NCI-H526 (cell line): ENCODE measurements at regions not wholly inside any gene's neighbourhood (a gene's known extent, or its start where the extent isn't known, plus 50 kb on each side); places are given as distances from the start of the nearest gene placed in this dataset.

Experiments
- DNase-seq, 2 experiments: peaks; one replicate each; lab custom pipeline; 2025; lab: John Stamatoyannopoulos, UW

GRCh38 chr2:153420394-153420793 is 58.2 kb downstream of the RPRM start:
- DNase-seq = no peak

DNA sequence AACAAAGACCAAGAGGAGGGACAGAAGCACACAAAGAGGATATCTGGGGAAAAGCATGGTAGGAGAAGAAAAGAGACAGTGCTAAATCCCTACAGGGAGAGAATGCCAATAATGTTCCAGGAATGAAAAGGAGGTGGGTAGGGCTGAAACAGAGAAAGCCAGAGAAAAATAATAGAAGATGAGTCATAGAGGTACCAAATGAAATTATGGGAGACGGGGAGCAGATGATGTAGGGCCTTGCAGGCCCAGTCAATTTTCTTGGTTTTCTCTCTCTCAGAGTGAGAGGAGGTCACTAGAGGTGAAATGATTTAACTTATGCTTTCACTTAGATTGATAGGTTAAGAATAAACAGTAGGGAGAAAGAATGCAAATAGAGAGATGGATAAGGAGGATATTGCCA is 61.5 kb downstream of the RPRM start:
- DNase-seq = no peak

- no peak for DNase-seq
These were observed 62.5 kb downstream of the RPRM start for GRCh38 chr2:153416071-153416470.

- DNase-seq = no peak
These were observed 69.7 kb downstream of the RPRM start for GRCh38 chr2:153408710-153409385.

- no peak for DNase-seq
These were observed 73.4 kb downstream of the RPRM start for GRCh38 chr2:153405196-153405595.

- DNase-seq = peak in 1 of 2 experiments; percentile 30
These were observed 73.8 kb downstream of the RPRM start for GRCh38 chr2:153404792-153405191.

DNA sequence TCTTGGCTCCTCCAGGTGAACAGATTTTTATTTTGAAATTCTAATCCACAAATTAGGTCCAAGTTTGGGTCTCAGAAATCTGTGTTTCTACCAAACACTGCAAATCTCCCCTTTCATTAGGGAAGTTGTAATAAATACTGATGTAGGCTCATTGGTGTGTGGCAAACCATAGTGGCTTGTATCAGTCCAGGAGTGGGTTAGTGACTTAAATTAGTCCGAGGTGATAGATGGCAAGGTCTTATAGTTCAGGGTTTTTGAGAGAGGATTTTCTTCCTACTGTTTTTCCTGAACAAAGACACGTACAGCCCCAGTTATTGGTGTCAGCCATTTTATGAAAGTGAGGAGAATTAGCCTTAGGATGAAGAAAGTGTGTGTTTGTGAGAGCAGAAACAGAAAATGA is 74.6 kb downstream of the RPRM start:
- DNase-seq = peak; percentile 21 to 56

DNA sequence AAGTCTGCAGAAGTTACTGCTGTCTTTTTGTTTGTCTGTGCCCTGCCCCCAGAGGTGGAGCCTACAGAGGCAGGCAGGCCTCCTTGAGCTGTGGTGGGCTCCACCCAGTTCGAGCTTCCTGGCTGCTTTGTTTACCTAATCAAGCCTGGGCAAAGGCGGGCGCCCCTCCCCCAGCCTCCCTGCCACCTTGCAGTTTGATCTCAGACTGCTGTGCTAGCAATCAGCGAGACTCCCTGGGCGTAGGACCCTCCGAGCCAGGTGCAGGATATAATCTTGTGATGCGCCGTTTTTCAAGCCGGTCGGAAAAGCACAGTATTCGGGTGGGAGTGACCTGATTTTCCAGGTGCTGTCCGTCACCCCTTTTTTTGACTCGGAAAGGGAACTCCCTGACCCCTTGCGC is 75.2 kb downstream of the RPRM start:
- peak; percentile 53 to 74 for DNase-seq

- DNase-seq = no peak
These were observed 83.9 kb downstream of the RPRM start for GRCh38 chr2:153394686-153395085.

DNA sequence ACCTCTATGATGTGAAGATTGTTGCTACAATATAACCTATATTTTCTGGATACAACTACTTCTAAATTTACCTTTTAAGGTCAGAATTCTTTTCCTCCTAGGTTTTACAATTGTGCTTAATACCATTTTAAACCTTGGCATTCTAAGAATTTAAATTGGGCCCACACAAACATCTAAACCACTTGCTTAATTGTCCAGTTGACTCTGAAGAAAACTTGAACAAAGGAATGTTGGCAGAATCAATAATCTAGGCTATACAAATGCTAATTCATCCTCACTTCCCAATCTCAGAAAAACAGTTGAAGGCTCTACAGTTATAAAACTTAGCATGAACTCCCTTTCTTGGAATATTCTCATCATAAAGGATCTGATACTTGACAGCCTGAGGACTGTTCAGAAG is 84.3 kb downstream of the RPRM start:
- no peak for DNase-seq

GRCh38 chr2:153393518-153393917 is 85.0 kb downstream of the RPRM start:
- DNase-seq = no peak

DNA sequence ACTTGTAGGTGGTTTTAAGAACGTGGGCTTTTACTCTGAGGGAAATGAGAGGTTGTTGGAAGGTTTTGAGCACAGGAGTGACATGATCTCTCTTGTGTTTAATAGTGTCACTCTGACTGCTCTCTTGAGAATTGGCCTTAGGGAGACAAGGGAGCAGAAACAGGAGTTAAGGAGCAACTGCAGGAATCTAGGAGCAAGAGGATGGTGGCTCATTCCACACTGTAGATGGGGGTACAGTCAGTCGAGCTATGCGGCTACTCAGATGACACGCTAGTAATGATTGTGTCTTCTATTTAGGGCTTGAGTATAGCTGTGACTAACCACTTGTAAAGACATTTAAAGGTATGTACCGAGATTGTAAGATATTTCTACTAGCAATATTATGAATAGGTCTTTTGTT is 87.4 kb downstream of the RPRM start:
- DNase-seq = no peak

GRCh38 chr2:153388246-153388645 is 90.3 kb downstream of the RPRM start:
- no peak for DNase-seq

- DNase-seq = no peak
These were observed 91.4 kb downstream of the RPRM start for GRCh38 chr2:153387203-153387602.

DNA sequence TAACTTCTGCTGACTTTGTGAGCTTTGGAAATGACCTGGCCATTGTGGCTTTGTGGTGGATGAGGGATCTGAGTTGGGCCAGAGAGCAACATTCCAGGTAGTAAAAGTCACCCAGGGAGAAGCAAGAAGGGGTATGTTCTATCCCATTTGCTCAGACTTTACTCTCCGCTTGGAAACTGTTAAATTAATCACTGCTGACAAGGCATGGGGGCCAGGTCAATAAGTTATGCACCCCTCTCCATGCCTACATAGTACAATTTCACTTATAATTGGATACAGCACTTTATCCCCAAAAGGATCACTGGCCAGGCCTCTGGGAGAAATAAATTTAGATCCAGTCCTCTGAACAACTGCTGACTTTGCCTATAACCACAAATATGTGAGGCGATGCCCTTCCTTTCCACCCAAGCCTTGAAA is 92.1 kb downstream of the RPRM start:
- no peak for DNase-seq

GRCh38 chr2:153373510-153374279 is 104.9 kb downstream of the RPRM start:
- DNase-seq = no peak

GRCh38 chr2:153360239-153360638 is 118.3 kb downstream of the RPRM start:
- DNase-seq = no peak

DNA sequence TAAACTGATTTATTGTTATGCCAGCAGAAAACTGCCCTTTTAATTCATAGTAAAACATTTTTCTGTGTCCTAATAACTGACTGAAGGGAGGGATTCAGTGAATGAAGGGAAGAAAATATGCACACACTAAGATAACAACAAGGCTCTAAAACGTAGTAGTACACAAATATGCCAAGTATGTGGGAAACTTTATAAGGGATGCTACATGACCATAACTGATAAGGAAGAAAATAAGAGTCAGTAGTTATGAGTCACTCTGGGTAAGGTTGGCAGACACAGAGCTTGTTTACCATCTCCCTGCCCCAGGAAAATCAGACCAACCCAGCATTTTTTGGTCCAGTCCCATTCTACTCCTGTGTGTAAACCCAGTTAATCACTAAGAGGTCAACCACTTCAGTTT is 124.2 kb downstream of the RPRM start:
- no peak for DNase-seq

GRCh38 chr2:153349603-153350002 is 129.0 kb downstream of the RPRM start:
- DNase-seq = no peak

- no peak for DNase-seq
These were observed 130.6 kb downstream of the RPRM start for GRCh38 chr2:153347818-153348495.

DNA sequence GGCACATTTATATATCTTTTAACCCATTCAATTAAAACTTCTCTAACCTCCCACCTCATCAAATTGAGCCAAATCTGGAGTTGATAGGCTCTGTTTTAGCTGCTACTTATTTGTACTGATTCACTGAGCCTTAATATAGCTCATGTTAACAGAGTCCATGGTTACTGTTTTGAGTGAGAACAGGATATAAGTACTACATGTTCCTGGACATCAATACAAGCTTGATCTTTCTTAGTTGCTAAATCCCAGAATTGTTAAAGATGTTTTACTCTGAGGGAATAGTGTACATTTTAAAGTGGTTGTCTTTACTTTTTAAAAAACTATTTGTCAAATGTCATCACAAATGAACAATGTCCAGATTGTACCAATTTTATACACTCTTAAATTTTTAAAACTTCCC is 157.7 kb downstream of the RPRM start:
- DNase-seq = no peak

DNA sequence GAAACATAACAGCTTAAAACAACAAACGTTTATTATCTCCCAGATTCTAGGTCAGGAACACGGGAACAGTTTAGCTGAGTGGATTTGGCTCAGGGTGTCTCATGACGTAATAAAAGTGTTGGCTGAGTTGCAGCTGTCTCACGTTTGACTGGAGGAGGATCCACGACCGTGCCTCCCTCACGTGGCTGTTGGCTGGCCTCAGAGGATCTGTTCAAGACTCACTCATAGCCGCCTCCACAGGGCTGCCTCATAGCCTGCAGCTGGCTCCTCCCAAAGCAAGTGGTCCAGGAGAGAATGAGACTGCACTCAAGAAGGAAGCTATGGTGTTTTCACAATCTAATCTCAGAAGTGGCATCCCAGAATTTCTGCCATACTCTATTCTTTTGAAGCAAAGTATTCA is 167.1 kb downstream of the RPRM start:
- no peak for DNase-seq

GRCh38 chr2:153308466-153308865 is 170.1 kb downstream of the RPRM start:
- no peak for DNase-seq
